Osteocyte (in vitro differentiated cells): ENCODE measurements at regions not wholly inside any gene's neighbourhood (a gene's known extent, or its start where the extent isn't known, plus 50 kb on each side); places are given as distances from the start of the nearest gene placed in this dataset.
A peak's percentile ranks its signal among the peaks of the same experiment; 100 is the strongest.

ENCODE experiments used
- DNase-seq: peaks from one replicate; pipeline ENCODE4 v3.0.0; 2021; ENCODE audit warnings: mixed read lengths; ENCODE audit not compliant: unreplicated experiment; ENCODE audit errors: extremely low spot score
- H3K27ac Mint-ChIP-seq: one replicate; pipeline ENCODE4 v1.8.0; 2021; ENCODE audit warnings: mild to moderate bottlenecking, mixed read lengths; ENCODE audit not compliant: unreplicated experiment
- H3K27me3 Mint-ChIP-seq: one replicate; pipeline ENCODE4 v1.8.0; 2021; ENCODE audit warnings: mixed read lengths; ENCODE audit not compliant: unreplicated experiment
- H3K36me3 Mint-ChIP-seq: one replicate; pipeline ENCODE4 v1.8.0; 2021; ENCODE audit warnings: mixed read lengths; ENCODE audit not compliant: unreplicated experiment
- H3K4me1 Mint-ChIP-seq: one replicate; pipeline ENCODE4 v1.8.0; 2021; ENCODE audit warnings: mixed read lengths; ENCODE audit not compliant: unreplicated experiment
- H3K4me3 Mint-ChIP-seq: one replicate; pipeline ENCODE4 v1.8.0; 2021; ENCODE audit warnings: mild to moderate bottlenecking, moderate library complexity, mixed read lengths; ENCODE audit not compliant: unreplicated experiment
- H3K9me3 Mint-ChIP-seq: one replicate; pipeline ENCODE4 v1.8.0; 2021; ENCODE audit warnings: mixed read lengths; ENCODE audit not compliant: unreplicated experiment
- CTCF ChIP-seq: fragments of 200-600 bp; sonication (generic); IDR thresholded peaks from 2 replicates; pipeline ENCODE4 v1.5.0; 2021; ENCODE audit warnings: antibody characterized with exemption, mild to moderate bottlenecking, moderate library complexity

- Mint-ChIP-seq H3K36me3 (no peaks in the 10 kb centered on the region), H3K4me1 (peaks cover 17% of the 10 kb centered on the region), H3K9me3 (peaks cover 2% of the 10 kb centered on the region), H3K27ac (no peak overlapping the region), H3K27me3 (no peaks in the 10 kb centered on the region), H3K4me3 (no peak overlapping the region)
- peak; percentile 81 for DNase-seq
- TF ChIP-seq CTCF: no peak
These were observed 1177.4 kb upstream of the GBE1 start for GRCh38 chr3:82938821-82939328.

- H3K27ac Mint-ChIP-seq: peak overlapping the region; percentile 35
- H3K4me3 Mint-ChIP-seq: no peak overlapping the region
- no peak for TF ChIP-seq CTCF
- H3K27me3 Mint-ChIP-seq: no peaks in the 10 kb centered on the region
- peaks cover 27% of the 10 kb centered on the region for H3K4me1 Mint-ChIP-seq
- no peak for DNase-seq
- H3K36me3 Mint-ChIP-seq: peaks cover 2% of the 10 kb centered on the region
- H3K9me3 Mint-ChIP-seq: no peaks in the 10 kb centered on the region
These were observed 1166.1 kb upstream of the GBE1 start for GRCh38 chr3:82927309-82928253.

- Mint-ChIP-seq H3K4me3 (no peak overlapping the region), H3K4me1 (no peaks in the 10 kb centered on the region), H3K9me3 (no peaks in the 10 kb centered on the region), H3K27ac (no peak overlapping the region), H3K36me3 (no peaks in the 10 kb centered on the region), H3K27me3 (no peaks in the 10 kb centered on the region)
- TF ChIP-seq CTCF: no peak
- no peak for DNase-seq
These were observed 1129.6 kb upstream of the GBE1 start for GRCh38 chr3:82891028-82891427.

- no peak overlapping the region for H3K27ac Mint-ChIP-seq
- no peak for DNase-seq
- no peak for TF ChIP-seq CTCF
- H3K9me3 Mint-ChIP-seq: peaks cover 5% of the 10 kb centered on the region
- no peak overlapping the region for H3K4me3 Mint-ChIP-seq
- no peaks in the 10 kb centered on the region for H3K4me1 Mint-ChIP-seq
- H3K27me3 Mint-ChIP-seq: no peaks in the 10 kb centered on the region
- H3K36me3 Mint-ChIP-seq: no peaks in the 10 kb centered on the region
These were observed 1121.6 kb upstream of the GBE1 start for GRCh38 chr3:82883072-82883471.

- no peaks in the 10 kb centered on the region for H3K36me3 Mint-ChIP-seq
- no peak overlapping the region for H3K4me3 Mint-ChIP-seq
- H3K4me1 Mint-ChIP-seq: no peaks in the 10 kb centered on the region
- H3K27me3 Mint-ChIP-seq: no peaks in the 10 kb centered on the region
- no peak for DNase-seq
- no peak for TF ChIP-seq CTCF
- H3K27ac Mint-ChIP-seq: no peak overlapping the region
- no peaks in the 10 kb centered on the region for H3K9me3 Mint-ChIP-seq
These were observed 1114.0 kb upstream of the GBE1 start for GRCh38 chr3:82875401-82875800.
